ENCODE measurements at regions not wholly inside any gene's neighbourhood (a gene's known extent, or its start where the extent isn't known, plus 50 kb on each side); places are given as distances from the start of the nearest gene placed in this dataset.

DNA sequence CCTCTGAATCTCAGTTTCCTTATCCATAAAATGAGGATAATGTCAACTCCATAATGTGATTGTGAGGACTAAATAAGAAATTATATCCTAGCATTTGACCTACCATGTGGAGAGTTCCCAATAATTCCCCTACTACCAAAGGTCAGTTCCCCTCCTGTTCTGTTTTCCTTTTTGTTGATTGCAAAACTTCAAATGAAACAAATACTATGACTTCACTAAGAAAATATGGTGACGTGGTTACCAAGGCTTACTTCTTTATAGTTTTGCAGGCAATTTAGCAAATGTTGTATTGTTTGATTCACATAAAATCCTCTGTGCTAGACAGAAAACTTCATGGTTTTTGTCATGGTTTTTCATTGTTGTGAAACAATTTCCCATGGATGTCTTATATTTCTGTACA lies 153.8 kb upstream of the RORA start (continued):
- TF ChIP-seq, protein P1, sequence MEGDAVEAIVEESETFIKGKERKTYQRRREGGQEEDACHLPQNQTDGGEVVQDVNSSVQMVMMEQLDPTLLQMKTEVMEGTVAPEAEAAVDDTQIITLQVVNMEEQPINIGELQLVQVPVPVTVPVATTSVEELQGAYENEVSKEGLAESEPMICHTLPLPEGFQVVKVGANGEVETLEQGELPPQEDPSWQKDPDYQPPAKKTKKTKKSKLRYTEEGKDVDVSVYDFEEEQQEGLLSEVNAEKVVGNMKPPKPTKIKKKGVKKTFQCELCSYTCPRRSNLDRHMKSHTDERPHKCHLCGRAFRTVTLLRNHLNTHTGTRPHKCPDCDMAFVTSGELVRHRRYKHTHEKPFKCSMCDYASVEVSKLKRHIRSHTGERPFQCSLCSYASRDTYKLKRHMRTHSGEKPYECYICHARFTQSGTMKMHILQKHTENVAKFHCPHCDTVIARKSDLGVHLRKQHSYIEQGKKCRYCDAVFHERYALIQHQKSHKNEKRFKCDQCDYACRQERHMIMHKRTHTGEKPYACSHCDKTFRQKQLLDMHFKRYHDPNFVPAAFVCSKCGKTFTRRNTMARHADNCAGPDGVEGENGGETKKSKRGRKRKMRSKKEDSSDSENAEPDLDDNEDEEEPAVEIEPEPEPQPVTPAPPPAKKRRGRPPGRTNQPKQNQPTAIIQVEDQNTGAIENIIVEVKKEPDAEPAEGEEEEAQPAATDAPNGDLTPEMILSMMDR (IDR thresholded peaks at IDR 0.05): no peak
- TF ChIP-seq MXD4 (CRISPR knock-in tag; IDR thresholded peaks at IDR 0.05; ENCODE audit: borderline replicate concordance) (no peak), ZNF263 (CRISPR knock-in tag; IDR thresholded peaks at IDR 0.05; ENCODE audit: low read depth) (no peak), FOXP1 (CRISPR knock-in tag; IDR thresholded peaks at IDR 0.05; ENCODE audit: borderline replicate concordance) (no peak), ZNF232 (CRISPR knock-in tag; IDR thresholded peaks at IDR 0.05) (no peak), TEAD4 (CRISPR knock-in tag; IDR thresholded peaks at IDR 0.05) (no peak)
- TF ChIP-seq, protein P2, sequence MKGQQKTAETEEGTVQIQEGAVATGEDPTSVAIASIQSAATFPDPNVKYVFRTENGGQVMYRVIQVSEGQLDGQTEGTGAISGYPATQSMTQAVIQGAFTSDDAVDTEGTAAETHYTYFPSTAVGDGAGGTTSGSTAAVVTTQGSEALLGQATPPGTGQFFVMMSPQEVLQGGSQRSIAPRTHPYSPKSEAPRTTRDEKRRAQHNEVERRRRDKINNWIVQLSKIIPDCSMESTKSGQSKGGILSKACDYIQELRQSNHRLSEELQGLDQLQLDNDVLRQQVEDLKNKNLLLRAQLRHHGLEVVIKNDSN (CRISPR knock-in tag; IDR thresholded peaks at IDR 0.05): no peak
- TF ChIP-seq, protein P3, sequence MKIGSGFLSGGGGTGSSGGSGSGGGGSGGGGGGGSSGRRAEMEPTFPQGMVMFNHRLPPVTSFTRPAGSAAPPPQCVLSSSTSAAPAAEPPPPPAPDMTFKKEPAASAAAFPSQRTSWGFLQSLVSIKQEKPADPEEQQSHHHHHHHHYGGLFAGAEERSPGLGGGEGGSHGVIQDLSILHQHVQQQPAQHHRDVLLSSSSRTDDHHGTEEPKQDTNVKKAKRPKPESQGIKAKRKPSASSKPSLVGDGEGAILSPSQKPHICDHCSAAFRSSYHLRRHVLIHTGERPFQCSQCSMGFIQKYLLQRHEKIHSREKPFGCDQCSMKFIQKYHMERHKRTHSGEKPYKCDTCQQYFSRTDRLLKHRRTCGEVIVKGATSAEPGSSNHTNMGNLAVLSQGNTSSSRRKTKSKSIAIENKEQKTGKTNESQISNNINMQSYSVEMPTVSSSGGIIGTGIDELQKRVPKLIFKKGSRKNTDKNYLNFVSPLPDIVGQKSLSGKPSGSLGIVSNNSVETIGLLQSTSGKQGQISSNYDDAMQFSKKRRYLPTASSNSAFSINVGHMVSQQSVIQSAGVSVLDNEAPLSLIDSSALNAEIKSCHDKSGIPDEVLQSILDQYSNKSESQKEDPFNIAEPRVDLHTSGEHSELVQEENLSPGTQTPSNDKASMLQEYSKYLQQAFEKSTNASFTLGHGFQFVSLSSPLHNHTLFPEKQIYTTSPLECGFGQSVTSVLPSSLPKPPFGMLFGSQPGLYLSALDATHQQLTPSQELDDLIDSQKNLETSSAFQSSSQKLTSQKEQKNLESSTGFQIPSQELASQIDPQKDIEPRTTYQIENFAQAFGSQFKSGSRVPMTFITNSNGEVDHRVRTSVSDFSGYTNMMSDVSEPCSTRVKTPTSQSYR (CRISPR knock-in tag; IDR thresholded peaks at IDR 0.05): no peak

DNA sequence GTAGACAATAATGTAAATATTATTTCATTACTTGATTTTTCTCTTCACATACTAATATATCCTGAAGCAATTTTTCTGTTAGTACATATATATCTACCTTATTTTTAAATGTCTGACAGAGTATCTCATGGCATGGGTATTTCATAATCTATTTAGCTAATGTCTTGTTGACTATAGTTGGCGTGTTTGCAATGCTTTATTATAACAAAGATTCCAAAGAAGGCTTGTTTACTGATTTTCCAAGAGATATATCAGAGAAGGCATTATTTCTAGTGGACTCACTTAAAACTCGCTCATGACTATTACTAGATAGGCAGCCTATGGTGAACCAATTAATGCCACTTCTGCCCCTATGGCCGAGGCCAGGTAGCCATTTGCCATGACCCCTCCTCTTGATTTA lies 152.4 kb upstream of the RORA start:
- ATAC-seq (no peak), DNase-seq (ENCODE audit: low spot score) (no peak)
- ChIA-PET CTCF (no interaction called here), POLR2A (no interaction called here)
- Mint-ChIP-seq H3K4me1 (peaks cover 13% of the 10 kb centered on the region), H3K27me3 (ENCODE audit: low read depth) (no peaks in the 10 kb centered on the region), H3K9me3 (peaks cover 11% of the 10 kb centered on the region), H3K4me3 (no peak overlapping the region), H3K27ac (no peak overlapping the region), H3K36me3 (no peaks in the 10 kb centered on the region)
- no peak for TF ChIP-seq TEAD1 (CRISPR knock-in tag; IDR thresholded peaks at IDR 0.05)
- TF ChIP-seq MXD4 (CRISPR knock-in tag; IDR thresholded peaks at IDR 0.05; ENCODE audit: borderline replicate concordance): no peak
- no peak for TF ChIP-seq ZBTB21 (CRISPR knock-in tag; IDR thresholded peaks at IDR 0.05; ENCODE audit: borderline replicate concordance)
- TF ChIP-seq SOX15 (CRISPR knock-in tag; IDR thresholded peaks at IDR 0.05): no peak
- TF ChIP-seq RELA (CRISPR knock-in tag; IDR thresholded peaks at IDR 0.05; ENCODE audit: borderline replicate concordance): no peak
- TF ChIP-seq ZNF121 (CRISPR knock-in tag; IDR thresholded peaks at IDR 0.05): no peak
- TF ChIP-seq, protein P4, sequence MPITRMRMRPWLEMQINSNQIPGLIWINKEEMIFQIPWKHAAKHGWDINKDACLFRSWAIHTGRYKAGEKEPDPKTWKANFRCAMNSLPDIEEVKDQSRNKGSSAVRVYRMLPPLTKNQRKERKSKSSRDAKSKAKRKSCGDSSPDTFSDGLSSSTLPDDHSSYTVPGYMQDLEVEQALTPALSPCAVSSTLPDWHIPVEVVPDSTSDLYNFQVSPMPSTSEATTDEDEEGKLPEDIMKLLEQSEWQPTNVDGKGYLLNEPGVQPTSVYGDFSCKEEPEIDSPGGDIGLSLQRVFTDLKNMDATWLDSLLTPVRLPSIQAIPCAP (CRISPR knock-in tag; IDR thresholded peaks at IDR 0.05): no peak
- TF ChIP-seq, protein P5, sequence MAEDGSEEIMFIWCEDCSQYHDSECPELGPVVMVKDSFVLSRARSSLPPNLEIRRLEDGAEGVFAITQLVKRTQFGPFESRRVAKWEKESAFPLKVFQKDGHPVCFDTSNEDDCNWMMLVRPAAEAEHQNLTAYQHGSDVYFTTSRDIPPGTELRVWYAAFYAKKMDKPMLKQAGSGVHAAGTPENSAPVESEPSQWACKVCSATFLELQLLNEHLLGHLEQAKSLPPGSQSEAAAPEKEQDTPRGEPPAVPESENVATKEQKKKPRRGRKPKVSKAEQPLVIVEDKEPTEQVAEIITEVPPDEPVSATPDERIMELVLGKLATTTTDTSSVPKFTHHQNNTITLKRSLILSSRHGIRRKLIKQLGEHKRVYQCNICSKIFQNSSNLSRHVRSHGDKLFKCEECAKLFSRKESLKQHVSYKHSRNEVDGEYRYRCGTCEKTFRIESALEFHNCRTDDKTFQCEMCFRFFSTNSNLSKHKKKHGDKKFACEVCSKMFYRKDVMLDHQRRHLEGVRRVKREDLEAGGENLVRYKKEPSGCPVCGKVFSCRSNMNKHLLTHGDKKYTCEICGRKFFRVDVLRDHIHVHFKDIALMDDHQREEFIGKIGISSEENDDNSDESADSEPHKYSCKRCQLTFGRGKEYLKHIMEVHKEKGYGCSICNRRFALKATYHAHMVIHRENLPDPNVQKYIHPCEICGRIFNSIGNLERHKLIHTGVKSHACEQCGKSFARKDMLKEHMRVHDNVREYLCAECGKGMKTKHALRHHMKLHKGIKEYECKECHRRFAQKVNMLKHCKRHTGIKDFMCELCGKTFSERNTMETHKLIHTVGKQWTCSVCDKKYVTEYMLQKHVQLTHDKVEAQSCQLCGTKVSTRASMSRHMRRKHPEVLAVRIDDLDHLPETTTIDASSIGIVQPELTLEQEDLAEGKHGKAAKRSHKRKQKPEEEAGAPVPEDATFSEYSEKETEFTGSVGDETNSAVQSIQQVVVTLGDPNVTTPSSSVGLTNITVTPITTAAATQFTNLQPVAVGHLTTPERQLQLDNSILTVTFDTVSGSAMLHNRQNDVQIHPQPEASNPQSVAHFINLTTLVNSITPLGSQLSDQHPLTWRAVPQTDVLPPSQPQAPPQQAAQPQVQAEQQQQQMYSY (CRISPR knock-in tag; IDR thresholded peaks at IDR 0.05): no peak
- no peak for TF ChIP-seq ZNF396 (CRISPR knock-in tag; IDR thresholded peaks at IDR 0.05; ENCODE audit: borderline replicate concordance)
- TF ChIP-seq JUN (CRISPR knock-in tag; IDR thresholded peaks at IDR 0.05): no peak

Measured in WTC11 (cell line).